Pancreas (tissue), 10 donors: ENCODE measurements at regions not wholly inside any gene's neighbourhood (a gene's known extent, or its start where the extent isn't known, plus 50 kb on each side); places are given as distances from the start of the nearest gene placed in this dataset.

Experiments
- ATAC-seq, 4 donors: fragments of 200-7000 bp; cut with Tn5 transposase; one replicate each; pipeline versions ENCODE4 v1.8.0 to v1.9.1; 2020; ENCODE audit warnings: mild to moderate bottlenecking in 4 of 4, moderate library complexity in 4 of 4
- DNase-seq, 6 donors: peaks; one replicate each; pipeline ENCODE4 v3.0.0-alpha.2; 2020
- FAIRE-seq: peaks from 2 replicates; lab custom pipeline; 2012; peaks lifted over from hg19 to GRCh38; lab: Jason Lieb, UNC
- H3K27ac ChIP-seq, 4 donors: fragments of 200-600 bp; sonication (generic); 1 replicate in 3 of 4; 2 replicates in 1 of 4; pipeline versions ENCODE4 v1.5.0 to v1.8.0; 2020
- H3K27me3 ChIP-seq, 4 donors: fragments of 200-600 bp; one replicate each; pipeline ENCODE4 v1.8.0; 2021
- H3K36me3 ChIP-seq, 3 donors: fragments of 200-600 bp; sonication (generic) in 1 of 3; one replicate each; pipeline versions ENCODE4 v1.5.0 to v1.8.0; 2020 to 2021
- H3K4me1 ChIP-seq, 3 donors: fragments of 200-600 bp; one replicate each; pipeline ENCODE4 v1.8.0; 2021
- H3K4me3 ChIP-seq, 4 donors: fragments of 200-600 bp; sonication (generic) in 2 of 4; one replicate each; pipeline versions ENCODE4 v1.5.0 to v1.8.0; 2020 to 2021
- H3K9me3 ChIP-seq, 4 donors: fragments of 200-600 bp; one replicate each; pipeline ENCODE4 v1.8.0; 2021
- WGBS, 2 donors: extraction: QIAGEN DNeasy Blood & Tissue Kit; methylation state at CpG; one replicate each; pipeline ENCODE4 v1.1.7; 2013; 5-methylcytosine and 5-hydroxymethylcytosine counted together
- intact Hi-C, 3 donors: fragments of 100-400 bp; cut with DNase I; formaldehyde crosslinking; loops; one replicate each; pipeline versions ENCODE4 v1.11.1 to v1.14.2; 2022
- TF ChIP-seq, protein P1 (sequence below), 4 donors: fragments of 200-600 bp; sonication (generic) in 3 of 4; IDR thresholded peaks; one replicate each; pipeline versions ENCODE4 v1.5.0 to v1.8.0; 2021; ENCODE audit warnings: antibody characterized with exemption in 4 of 4
- donor health status: healthy with polysubstance abuse.
- donor health status: DM: no; HTN: no; CAD: no; lungs with moderate emphysema.
- donor health status: DM: no; HTN: no; CAD: no.
- donor health status: control.
- donor health status: control.
- donor health status: Bipolar disorder and iron deficiency.
- donor health status: DM: yes; HTN: yes; CAD: no.
- donor health status: DM: no; HTN: no; CAD: no.
- donor health status: DM: no; HTN: no; CAD: no.
- donor health status: DM: yes; HTN: yes; CAD: no.

- no peaks in the 10 kb centered on the region for H3K36me3 ChIP-seq
- no peak overlapping the region for H3K4me3 ChIP-seq
- FAIRE-seq: no peak
- H3K27me3 ChIP-seq: no peaks in the 10 kb centered on the region
- TF ChIP-seq, protein P1, sequence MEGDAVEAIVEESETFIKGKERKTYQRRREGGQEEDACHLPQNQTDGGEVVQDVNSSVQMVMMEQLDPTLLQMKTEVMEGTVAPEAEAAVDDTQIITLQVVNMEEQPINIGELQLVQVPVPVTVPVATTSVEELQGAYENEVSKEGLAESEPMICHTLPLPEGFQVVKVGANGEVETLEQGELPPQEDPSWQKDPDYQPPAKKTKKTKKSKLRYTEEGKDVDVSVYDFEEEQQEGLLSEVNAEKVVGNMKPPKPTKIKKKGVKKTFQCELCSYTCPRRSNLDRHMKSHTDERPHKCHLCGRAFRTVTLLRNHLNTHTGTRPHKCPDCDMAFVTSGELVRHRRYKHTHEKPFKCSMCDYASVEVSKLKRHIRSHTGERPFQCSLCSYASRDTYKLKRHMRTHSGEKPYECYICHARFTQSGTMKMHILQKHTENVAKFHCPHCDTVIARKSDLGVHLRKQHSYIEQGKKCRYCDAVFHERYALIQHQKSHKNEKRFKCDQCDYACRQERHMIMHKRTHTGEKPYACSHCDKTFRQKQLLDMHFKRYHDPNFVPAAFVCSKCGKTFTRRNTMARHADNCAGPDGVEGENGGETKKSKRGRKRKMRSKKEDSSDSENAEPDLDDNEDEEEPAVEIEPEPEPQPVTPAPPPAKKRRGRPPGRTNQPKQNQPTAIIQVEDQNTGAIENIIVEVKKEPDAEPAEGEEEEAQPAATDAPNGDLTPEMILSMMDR (IDR thresholded peaks at IDR 0.05): no peak
- DNase-seq: no peak
- H3K9me3 ChIP-seq: no peaks in the 10 kb centered on the region
- intact Hi-C loops: no loop called here
- no peak overlapping the region for H3K27ac ChIP-seq
- ATAC-seq: no peak
- H3K4me1 ChIP-seq: no peaks in the 10 kb centered on the region
- 51 to 58% methylated on average over 3 of the region's 3 CpGs for WGBS, 2 donors
Measured at GRCh38 chr6:97882755-97883154, 599.7 kb upstream of the MMS22L start.

DNA sequence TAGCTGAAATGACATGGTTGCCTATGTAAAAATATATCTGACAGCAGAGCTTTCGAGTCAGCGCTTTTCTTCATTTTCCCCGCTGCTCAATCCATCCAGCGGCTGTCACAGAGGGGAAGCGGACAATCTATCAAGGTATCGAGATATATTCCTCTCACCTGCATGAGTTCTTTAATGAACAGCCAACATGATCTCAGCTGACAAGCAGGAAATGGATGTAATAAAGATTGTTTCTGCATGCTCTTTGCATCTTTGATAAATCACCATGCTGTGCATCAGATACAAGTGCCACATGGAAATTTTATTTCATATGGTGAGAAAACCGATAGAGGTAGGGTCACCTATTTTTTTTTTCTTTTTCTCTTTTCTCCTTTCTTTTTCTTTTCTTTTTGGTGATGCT, 602.3 kb upstream of the MMS22L start:
- TF ChIP-seq, protein P1 (IDR thresholded peaks at IDR 0.05): no peak
- H3K27me3 ChIP-seq: no peaks in the 10 kb centered on the region
- no peaks in the 10 kb centered on the region for H3K4me1 ChIP-seq
- no peak overlapping the region for H3K27ac ChIP-seq
- WGBS, 2 donors: 31 to 32% methylated on average over 7 of the region's 7 CpGs
- no peak for FAIRE-seq
- intact Hi-C loops: no loop called here
- no peaks in the 10 kb centered on the region for H3K9me3 ChIP-seq
- H3K36me3 ChIP-seq: no peaks in the 10 kb centered on the region
- no peak for DNase-seq
- ATAC-seq: no peak
- no peak overlapping the region for H3K4me3 ChIP-seq

- H3K27ac ChIP-seq: no peak overlapping the region
- no peaks in the 10 kb centered on the region for H3K4me1 ChIP-seq
- intact Hi-C loops: no loop called here
- 37 to 42% methylated on average over 4 of the region's 4 CpGs for WGBS, 2 donors
- H3K27me3 ChIP-seq: no peaks in the 10 kb centered on the region
- TF ChIP-seq, protein P1 (IDR thresholded peaks at IDR 0.05): no peak
- no peaks in the 10 kb centered on the region for H3K36me3 ChIP-seq
- H3K4me3 ChIP-seq: no peak overlapping the region
- H3K9me3 ChIP-seq: no peaks in the 10 kb centered on the region
- DNase-seq: no peak
- no peak for ATAC-seq
- FAIRE-seq: no peak
Measured at GRCh38 chr6:97885828-97886227, 602.8 kb upstream of the MMS22L start.

GRCh38 chr6:97901531-97901930, 618.5 kb upstream of the MMS22L start:
- H3K27ac ChIP-seq: no peak overlapping the region
- intact Hi-C loops: no loop called here
- H3K4me1 ChIP-seq: no peaks in the 10 kb centered on the region
- no peaks in the 10 kb centered on the region for H3K36me3 ChIP-seq
- FAIRE-seq (no peak), DNase-seq (no peak), ATAC-seq (no peak)
- TF ChIP-seq, protein P1 (IDR thresholded peaks at IDR 0.05): no peak
- H3K4me3 ChIP-seq: no peak overlapping the region
- 70 to 81% methylated on average over 1 of the region's 1 CpG for WGBS, 2 donors
- no peaks in the 10 kb centered on the region for H3K9me3 ChIP-seq
- H3K27me3 ChIP-seq: no peaks in the 10 kb centered on the region

DNA sequence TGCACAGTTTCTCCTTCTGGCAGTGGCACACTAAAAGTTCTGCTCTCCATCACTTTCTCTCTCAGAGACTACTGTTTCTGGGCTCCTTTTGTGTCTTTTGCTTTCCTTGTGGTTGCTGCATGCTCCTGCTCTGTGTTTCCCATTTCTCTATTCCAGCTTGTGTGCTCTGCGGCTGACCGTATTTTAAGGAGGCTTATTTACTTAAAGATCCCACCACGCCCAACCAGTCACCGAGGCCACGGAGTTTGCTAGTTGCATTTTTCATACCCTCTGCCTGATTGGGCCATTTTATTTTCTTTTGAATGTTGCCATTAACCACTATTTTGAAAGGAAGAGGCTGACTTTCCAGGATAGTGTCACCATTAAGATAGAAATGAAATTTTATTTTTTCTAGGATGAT, 626.4 kb upstream of the MMS22L start:
- 52 to 53% methylated on average over 5 of the region's 5 CpGs for WGBS, 2 donors

More for the DNA sequence above, 626.4 kb upstream of the MMS22L start:
- no peak overlapping the region for H3K4me3 ChIP-seq
- FAIRE-seq (no peak), ATAC-seq (no peak), DNase-seq (no peak)
- H3K4me1 ChIP-seq: no peaks in the 10 kb centered on the region
- H3K36me3 ChIP-seq: no peaks in the 10 kb centered on the region
- TF ChIP-seq, protein P1 (IDR thresholded peaks at IDR 0.05): no peak
- no peaks in the 10 kb centered on the region for H3K9me3 ChIP-seq
- intact Hi-C loops: no loop called here
- H3K27ac ChIP-seq: no peak overlapping the region
- H3K27me3 ChIP-seq: no peaks in the 10 kb centered on the region
